HL-60 (cell line): ENCODE measurements at regions not wholly inside any gene's neighbourhood (a gene's known extent, or its start where the extent isn't known, plus 50 kb on each side); places are given as distances from the start of the nearest gene placed in this dataset.

Source experiments
- DNase-seq, 2 experiments: peaks; one replicate each; pipeline ENCODE4 v3.0.0-alpha.2; 2010 to 2020; ENCODE audit warnings: low read depth in 1 of 2, low spot score in 1 of 2
- H3K27ac ChIP-seq: fragments of 250-450 bp; sonication (Bioruptor Pico); replicated peaks from 2 replicates; pipeline ENCODE4 v1.5.1; 2020; ENCODE audit warnings: mild to moderate bottlenecking, moderate library complexity
- H3K27me3 ChIP-seq: fragments of 250-450 bp; sonication (Bioruptor Pico); 2 replicates; pipeline ENCODE4 v1.5.1; 2021; ENCODE audit warnings: mild to moderate bottlenecking, moderate library complexity; ENCODE audit not compliant: insufficient read depth, poor library complexity, severe bottlenecking
- H3K4me3 ChIP-seq: replicated peaks from 2 replicates; pipeline ENCODE4 v1.5.1; 2011; ENCODE audit warnings: mild to moderate bottlenecking, control low read depth, low read length; ENCODE audit not compliant: insufficient read depth
- GABPA ChIP-seq: IDR thresholded peaks from 2 replicates; pipeline ENCODE4 v1.6.1; 2012; ENCODE audit warnings: low read depth
- POLR2AphosphoS5 ChIP-seq: IDR thresholded peaks from 2 replicates; pipeline ENCODE4 v1.6.1; 2012; ENCODE audit warnings: low read depth
- SPI1 ChIP-seq: IDR thresholded peaks from 2 replicates; pipeline ENCODE4 v1.6.1; 2012; ENCODE audit warnings: low read depth, mild to moderate bottlenecking, borderline replicate concordance
- TF ChIP-seq, protein P1 (sequence below): IDR thresholded peaks from one replicate; pipeline ENCODE4 v1.5.1; 2011; ENCODE audit warnings: low read length, control low read depth, inconsistent platforms; ENCODE audit not compliant: insufficient read depth
- TF ChIP-seq, protein P2 (sequence below): IDR thresholded peaks from 2 replicates; pipeline ENCODE4 v1.6.1; 2012; ENCODE audit warnings: low read depth; ENCODE audit not compliant: insufficient replicate concordance

DNA sequence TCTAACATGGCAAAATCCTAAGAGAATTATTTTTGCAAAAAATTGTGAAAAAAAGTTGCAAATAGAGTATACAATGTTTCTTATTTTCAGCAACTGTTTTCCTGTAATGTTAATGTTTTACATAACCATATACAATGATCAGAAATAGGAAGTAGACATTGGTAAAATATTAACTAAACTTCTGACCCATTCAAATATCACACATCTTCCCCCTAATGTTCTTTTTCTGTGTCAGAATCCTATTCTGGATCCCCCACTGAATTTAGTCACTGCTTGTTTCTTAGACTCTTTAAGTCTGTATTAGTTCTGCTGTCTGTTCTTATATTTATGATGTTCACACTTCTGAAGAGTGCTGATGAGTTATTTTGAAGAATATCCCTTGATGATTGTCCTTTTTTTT, 62.0 kb downstream of the HFE start:
- Histone ChIP-seq H3K27ac (no peak overlapping the region), H3K4me3 (no peak overlapping the region), H3K27me3 (no peaks in the 10 kb centered on the region)
- no peak for TF ChIP-seq POLR2AphosphoS5
- TF ChIP-seq, protein P1, sequence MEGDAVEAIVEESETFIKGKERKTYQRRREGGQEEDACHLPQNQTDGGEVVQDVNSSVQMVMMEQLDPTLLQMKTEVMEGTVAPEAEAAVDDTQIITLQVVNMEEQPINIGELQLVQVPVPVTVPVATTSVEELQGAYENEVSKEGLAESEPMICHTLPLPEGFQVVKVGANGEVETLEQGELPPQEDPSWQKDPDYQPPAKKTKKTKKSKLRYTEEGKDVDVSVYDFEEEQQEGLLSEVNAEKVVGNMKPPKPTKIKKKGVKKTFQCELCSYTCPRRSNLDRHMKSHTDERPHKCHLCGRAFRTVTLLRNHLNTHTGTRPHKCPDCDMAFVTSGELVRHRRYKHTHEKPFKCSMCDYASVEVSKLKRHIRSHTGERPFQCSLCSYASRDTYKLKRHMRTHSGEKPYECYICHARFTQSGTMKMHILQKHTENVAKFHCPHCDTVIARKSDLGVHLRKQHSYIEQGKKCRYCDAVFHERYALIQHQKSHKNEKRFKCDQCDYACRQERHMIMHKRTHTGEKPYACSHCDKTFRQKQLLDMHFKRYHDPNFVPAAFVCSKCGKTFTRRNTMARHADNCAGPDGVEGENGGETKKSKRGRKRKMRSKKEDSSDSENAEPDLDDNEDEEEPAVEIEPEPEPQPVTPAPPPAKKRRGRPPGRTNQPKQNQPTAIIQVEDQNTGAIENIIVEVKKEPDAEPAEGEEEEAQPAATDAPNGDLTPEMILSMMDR = no peak
- TF ChIP-seq, protein P2, sequence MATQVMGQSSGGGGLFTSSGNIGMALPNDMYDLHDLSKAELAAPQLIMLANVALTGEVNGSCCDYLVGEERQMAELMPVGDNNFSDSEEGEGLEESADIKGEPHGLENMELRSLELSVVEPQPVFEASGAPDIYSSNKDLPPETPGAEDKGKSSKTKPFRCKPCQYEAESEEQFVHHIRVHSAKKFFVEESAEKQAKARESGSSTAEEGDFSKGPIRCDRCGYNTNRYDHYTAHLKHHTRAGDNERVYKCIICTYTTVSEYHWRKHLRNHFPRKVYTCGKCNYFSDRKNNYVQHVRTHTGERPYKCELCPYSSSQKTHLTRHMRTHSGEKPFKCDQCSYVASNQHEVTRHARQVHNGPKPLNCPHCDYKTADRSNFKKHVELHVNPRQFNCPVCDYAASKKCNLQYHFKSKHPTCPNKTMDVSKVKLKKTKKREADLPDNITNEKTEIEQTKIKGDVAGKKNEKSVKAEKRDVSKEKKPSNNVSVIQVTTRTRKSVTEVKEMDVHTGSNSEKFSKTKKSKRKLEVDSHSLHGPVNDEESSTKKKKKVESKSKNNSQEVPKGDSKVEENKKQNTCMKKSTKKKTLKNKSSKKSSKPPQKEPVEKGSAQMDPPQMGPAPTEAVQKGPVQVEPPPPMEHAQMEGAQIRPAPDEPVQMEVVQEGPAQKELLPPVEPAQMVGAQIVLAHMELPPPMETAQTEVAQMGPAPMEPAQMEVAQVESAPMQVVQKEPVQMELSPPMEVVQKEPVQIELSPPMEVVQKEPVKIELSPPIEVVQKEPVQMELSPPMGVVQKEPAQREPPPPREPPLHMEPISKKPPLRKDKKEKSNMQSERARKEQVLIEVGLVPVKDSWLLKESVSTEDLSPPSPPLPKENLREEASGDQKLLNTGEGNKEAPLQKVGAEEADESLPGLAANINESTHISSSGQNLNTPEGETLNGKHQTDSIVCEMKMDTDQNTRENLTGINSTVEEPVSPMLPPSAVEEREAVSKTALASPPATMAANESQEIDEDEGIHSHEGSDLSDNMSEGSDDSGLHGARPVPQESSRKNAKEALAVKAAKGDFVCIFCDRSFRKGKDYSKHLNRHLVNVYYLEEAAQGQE = no peak
- TF ChIP-seq SPI1 = no peak
- TF ChIP-seq GABPA = no peak
- DNase-seq = no peak

DNA sequence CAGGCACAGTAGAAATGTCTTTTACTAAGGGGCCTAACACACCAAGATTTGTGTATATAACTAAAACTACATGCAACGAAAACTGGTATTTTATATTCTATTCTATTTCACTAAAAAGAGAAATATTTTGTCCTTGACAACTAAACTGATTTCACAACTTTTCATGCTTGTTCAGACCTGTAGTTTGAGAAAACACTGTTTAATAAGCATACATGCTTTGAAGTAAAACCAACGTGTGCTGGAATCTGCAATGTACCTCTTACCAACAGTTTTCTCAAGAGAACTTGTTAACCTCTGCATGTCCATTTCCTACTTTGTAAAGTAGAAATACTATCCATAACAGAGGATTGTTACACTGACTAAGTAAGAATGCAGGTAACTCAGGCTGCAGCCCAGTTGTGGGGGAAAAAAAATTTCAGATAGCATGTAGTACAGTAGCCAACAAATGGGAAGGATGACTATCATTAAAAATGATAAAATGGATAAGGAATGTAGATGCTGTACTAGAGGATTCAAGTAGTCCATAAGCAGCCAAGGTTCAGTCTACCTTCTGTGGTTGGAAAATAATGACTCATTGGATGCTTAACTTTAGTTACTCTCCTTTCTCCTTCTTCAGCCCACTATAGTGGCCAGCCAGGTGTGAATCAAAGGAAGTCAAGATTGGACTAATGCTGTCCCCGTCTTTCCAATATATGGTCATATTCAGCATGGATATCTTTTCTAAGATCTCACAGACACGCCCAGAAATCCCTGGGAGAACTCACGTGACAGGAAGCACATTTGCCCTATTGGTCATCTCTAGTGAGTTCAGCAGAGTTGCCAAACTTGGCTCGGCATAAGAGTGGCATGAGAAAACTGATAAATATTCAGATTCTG, 65.2 kb downstream of the HFE start:
- Histone ChIP-seq H3K27me3 (no peaks in the 10 kb centered on the region), H3K27ac (no peak overlapping the region), H3K4me3 (no peak overlapping the region)
- DNase-seq = no peak
- TF ChIP-seq, protein P1 = no peak
- TF ChIP-seq, protein P2 = no peak
- TF ChIP-seq GABPA = no peak
- no peak for TF ChIP-seq POLR2AphosphoS5
- no peak for TF ChIP-seq SPI1

DNA sequence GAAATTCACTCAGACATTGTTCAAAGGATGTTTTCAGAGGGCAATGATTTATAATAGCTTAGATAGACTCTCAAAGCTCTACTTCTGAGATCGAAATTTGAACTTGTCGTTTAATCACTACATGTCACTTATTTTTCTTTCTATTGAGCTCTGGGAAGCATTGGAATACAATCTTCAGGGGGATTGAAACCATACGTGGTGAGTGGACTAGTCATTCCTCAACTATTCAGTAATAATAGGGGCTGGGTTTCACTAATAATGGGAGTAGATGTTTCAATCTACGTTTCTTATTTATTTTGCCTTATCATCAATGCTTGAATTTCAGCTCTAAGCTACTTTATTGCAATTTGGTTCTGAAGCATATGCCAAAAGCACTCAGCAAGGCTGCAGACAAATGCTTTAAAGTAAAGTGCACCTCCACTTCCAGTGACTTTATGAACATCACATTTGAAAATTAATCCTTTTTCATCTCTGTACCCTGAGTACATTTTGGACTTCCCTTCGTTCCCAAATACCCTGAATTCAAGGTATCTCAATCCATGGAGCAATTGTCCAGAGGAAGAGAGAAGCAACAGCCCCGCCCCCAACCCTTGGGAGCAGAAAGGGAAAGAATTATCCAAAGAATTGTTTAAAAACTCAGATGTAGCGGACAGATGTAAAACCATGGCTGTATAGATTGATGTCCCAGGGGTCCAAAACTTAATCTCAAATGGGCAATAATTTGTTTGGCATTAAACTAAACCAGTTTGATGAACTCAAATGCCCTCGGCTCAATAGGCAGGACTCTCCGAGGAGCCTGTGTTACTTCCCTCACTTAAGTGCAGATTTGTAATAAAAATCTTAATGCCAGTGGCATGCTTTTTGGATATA, 68.1 kb downstream of the HFE start:
- TF ChIP-seq GABPA (no peak), POLR2AphosphoS5 (no peak), SPI1 (no peak)
- TF ChIP-seq, protein P1 = no peak
- TF ChIP-seq, protein P2 = no peak
- peak in 1 of 2 experiments; percentile 19 for DNase-seq
- Histone ChIP-seq H3K27me3 (no peaks in the 10 kb centered on the region), H3K27ac (peak overlapping the region; percentile 94), H3K4me3 (peak overlapping the region; percentile 9; the same call in 1 of the 2 replicates)
